ENCODE measurements at regions not wholly inside any gene's neighbourhood (a gene's known extent, or its start where the extent isn't known, plus 50 kb on each side); places are given as distances from the start of the nearest gene placed in this dataset.

DNA sequence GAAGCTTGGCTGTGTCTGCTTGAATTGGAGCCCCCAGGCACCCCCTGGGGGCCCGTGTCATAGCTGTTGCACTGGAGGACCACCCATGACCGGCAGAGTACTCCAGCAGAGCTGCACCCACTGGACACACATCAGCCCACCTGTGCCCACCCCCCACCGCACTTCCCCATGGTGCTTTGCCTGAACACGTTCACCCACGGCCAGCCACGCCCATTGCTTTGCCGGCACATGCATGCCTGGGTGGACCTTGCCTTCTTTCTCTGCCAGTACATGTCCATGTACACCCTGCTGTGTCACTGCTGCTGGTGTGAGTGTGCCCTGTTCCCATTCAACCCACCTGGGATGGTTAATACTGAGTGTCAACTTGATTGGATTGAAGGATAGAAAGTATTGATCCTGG is 88.7 kb downstream of the SAMD9 start:
- no peaks in the 10 kb centered on the region for H3K36me3 Mint-ChIP-seq
- H3K27ac Mint-ChIP-seq = peak overlapping the region in 2 of 7 donors; percentile 2 to 44
- intact Hi-C loops (cut with micrococcal nuclease) = no loop called here
- no peak overlapping the region for H3K4me3 Mint-ChIP-seq
- DNase-seq = no peak
- no peak overlapping the region for H3K4me3 ChIP-seq (replicated peaks in 1 of 3; ENCODE audit: low read depth in 2 of 3, low read length in 3 of 3)
- 79% methylated on average over 7 of the region's 7 CpGs for WGBS (ENCODE audit: insufficient coverage)
- peaks cover 0 to 9% of the 10 kb centered on the region in 2 donors for H3K9me3 ChIP-seq (replicated peaks in 1 of 2; ENCODE audit: control insufficient read depth in 1 of 2, insufficient read depth in 1 of 2, low read length in 2 of 2)
- no peaks in the 10 kb centered on the region for H3K4me1 ChIP-seq (ENCODE audit: control insufficient read depth in 1 of 2, insufficient read depth in 2 of 2, low read length in 2 of 2)
- H3K79me2 ChIP-seq (ENCODE audit: insufficient read depth, low read length) = no peaks in the 10 kb centered on the region
- no peaks in the 10 kb centered on the region for H3K4me1 Mint-ChIP-seq
- H4K20me1 ChIP-seq (ENCODE audit: insufficient read depth, low read length) = no peaks in the 10 kb centered on the region
- no peaks in the 10 kb centered on the region for H3K27me3 ChIP-seq (ENCODE audit: control insufficient read depth in 2 of 2, insufficient read depth in 2 of 2, low read length in 2 of 2)
- H3K9me3 Mint-ChIP-seq = peaks cover 0 to 19% (median 17%) of the 10 kb centered on the region in 7 donors
- no peak overlapping the region for H3K4me2 ChIP-seq (replicated peaks; ENCODE audit: extremely low read depth, low read length, poor library complexity, severe bottlenecking)
- H2AFZ ChIP-seq (ENCODE audit: insufficient read depth, low read depth, low read length, poor library complexity, severe bottlenecking) = no peak overlapping the region
- no peaks in the 10 kb centered on the region for H3K36me3 ChIP-seq (replicated peaks in 1 of 2; ENCODE audit: control insufficient read depth in 1 of 2, insufficient read depth in 2 of 2, low read length in 2 of 2)
- TF ChIP-seq, protein P1, sequence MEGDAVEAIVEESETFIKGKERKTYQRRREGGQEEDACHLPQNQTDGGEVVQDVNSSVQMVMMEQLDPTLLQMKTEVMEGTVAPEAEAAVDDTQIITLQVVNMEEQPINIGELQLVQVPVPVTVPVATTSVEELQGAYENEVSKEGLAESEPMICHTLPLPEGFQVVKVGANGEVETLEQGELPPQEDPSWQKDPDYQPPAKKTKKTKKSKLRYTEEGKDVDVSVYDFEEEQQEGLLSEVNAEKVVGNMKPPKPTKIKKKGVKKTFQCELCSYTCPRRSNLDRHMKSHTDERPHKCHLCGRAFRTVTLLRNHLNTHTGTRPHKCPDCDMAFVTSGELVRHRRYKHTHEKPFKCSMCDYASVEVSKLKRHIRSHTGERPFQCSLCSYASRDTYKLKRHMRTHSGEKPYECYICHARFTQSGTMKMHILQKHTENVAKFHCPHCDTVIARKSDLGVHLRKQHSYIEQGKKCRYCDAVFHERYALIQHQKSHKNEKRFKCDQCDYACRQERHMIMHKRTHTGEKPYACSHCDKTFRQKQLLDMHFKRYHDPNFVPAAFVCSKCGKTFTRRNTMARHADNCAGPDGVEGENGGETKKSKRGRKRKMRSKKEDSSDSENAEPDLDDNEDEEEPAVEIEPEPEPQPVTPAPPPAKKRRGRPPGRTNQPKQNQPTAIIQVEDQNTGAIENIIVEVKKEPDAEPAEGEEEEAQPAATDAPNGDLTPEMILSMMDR (IDR thresholded peaks at IDR 0.05) = no peak
- H3K27ac ChIP-seq (ENCODE audit: low read depth in 1 of 2, low read length in 2 of 2) = no peak overlapping the region
- peaks cover 0 to 5% (median 0%) of the 10 kb centered on the region in 3 donors for H3K27me3 Mint-ChIP-seq (ENCODE audit: low read depth in 3 of 3)
- H3K9ac ChIP-seq (ENCODE audit: insufficient read depth, low read length, poor library complexity, severe bottlenecking) = no peak overlapping the region

DNA sequence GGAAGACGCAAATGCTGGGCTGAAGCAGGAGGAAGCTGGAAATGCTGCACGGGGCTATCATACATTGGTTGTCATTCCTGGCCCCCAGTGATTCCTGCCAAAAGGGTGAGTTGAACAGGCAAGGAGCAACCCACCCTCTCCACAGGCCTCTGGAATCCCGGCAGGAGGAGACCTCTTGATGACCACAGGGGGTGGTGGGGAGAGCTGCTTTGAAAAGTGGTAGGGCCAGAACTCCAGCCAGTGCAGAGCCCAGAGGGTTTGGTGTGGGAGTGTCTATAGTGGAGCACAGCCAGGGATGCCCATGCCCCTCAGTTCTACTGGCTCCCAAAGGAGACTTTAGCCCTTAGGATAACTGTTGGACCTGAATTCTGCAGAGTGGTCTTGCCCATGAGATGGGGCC is 89.2 kb downstream of the SAMD9 start:
- TF ChIP-seq, protein P1 (IDR thresholded peaks at IDR 0.05) = no peak
- H3K27me3 Mint-ChIP-seq (ENCODE audit: low read depth in 3 of 3) = peaks cover 0 to 5% (median 0%) of the 10 kb centered on the region in 3 donors

More for the DNA sequence above, 89.2 kb downstream of the SAMD9 start:
- intact Hi-C loops (cut with micrococcal nuclease) = no loop called here
- Mint-ChIP-seq H3K27ac (no peak overlapping the region), H3K9me3 (peaks cover 0 to 19% (median 17%) of the 10 kb centered on the region in 7 donors), H3K4me1 (no peaks in the 10 kb centered on the region), H3K36me3 (no peaks in the 10 kb centered on the region), H3K4me3 (no peak overlapping the region)
- 100% methylated on average over 2 of the region's 3 CpGs for WGBS (ENCODE audit: insufficient coverage)
- H3K9ac ChIP-seq (ENCODE audit: insufficient read depth, low read length, poor library complexity, severe bottlenecking) = no peak overlapping the region
- no peaks in the 10 kb centered on the region for H4K20me1 ChIP-seq (ENCODE audit: insufficient read depth, low read length)
- no peaks in the 10 kb centered on the region for H3K36me3 ChIP-seq (replicated peaks in 1 of 2; ENCODE audit: control insufficient read depth in 1 of 2, insufficient read depth in 2 of 2, low read length in 2 of 2)
- H2AFZ ChIP-seq (ENCODE audit: insufficient read depth, low read depth, low read length, poor library complexity, severe bottlenecking) = no peak overlapping the region
- H3K4me3 ChIP-seq (replicated peaks in 1 of 3; ENCODE audit: low read depth in 2 of 3, low read length in 3 of 3) = no peak overlapping the region
- no peaks in the 10 kb centered on the region for H3K4me1 ChIP-seq (ENCODE audit: control insufficient read depth in 1 of 2, insufficient read depth in 2 of 2, low read length in 2 of 2)
- H3K79me2 ChIP-seq (ENCODE audit: insufficient read depth, low read length) = no peaks in the 10 kb centered on the region
- peaks cover 0 to 9% of the 10 kb centered on the region in 2 donors for H3K9me3 ChIP-seq (replicated peaks in 1 of 2; ENCODE audit: control insufficient read depth in 1 of 2, insufficient read depth in 1 of 2, low read length in 2 of 2)
- H3K4me2 ChIP-seq (replicated peaks; ENCODE audit: extremely low read depth, low read length, poor library complexity, severe bottlenecking) = no peak overlapping the region
- DNase-seq = no peak
- H3K27ac ChIP-seq (ENCODE audit: low read depth in 1 of 2, low read length in 2 of 2) = no peak overlapping the region
- no peaks in the 10 kb centered on the region for H3K27me3 ChIP-seq (ENCODE audit: control insufficient read depth in 2 of 2, insufficient read depth in 2 of 2, low read length in 2 of 2)

Measured in CD14-positive monocyte (primary cell).